Muscle layer of colon (tissue), 2 donors: ENCODE measurements at regions not wholly inside any gene's neighbourhood (a gene's known extent, or its start where the extent isn't known, plus 50 kb on each side); places are given as distances from the start of the nearest gene placed in this dataset.

Source experiments
- H3K27ac ChIP-seq: one replicate; pipeline ENCODE4 v1.7.0; 2013; ENCODE audit warnings: low read depth, mild to moderate bottlenecking, low read length, moderate library complexity
- H3K27me3 ChIP-seq, 2 donors: one replicate each; pipeline ENCODE4 v1.7.0; 2013; ENCODE audit warnings: low read length in 2 of 2, mild to moderate bottlenecking in 2 of 2; ENCODE audit not compliant: insufficient read depth in 2 of 2, control insufficient read depth in 1 of 2
- H3K36me3 ChIP-seq: one replicate; pipeline ENCODE4 v1.7.0; 2013; ENCODE audit warnings: mild to moderate bottlenecking, low read length; ENCODE audit not compliant: insufficient read depth
- H3K4me1 ChIP-seq: one replicate; pipeline ENCODE4 v1.7.0; 2013; ENCODE audit warnings: mild to moderate bottlenecking, low read length; ENCODE audit not compliant: insufficient read depth
- H3K4me3 ChIP-seq, 2 donors: one replicate each; pipeline ENCODE4 v1.7.0; 2013; ENCODE audit warnings: low read length in 2 of 2, low read depth in 1 of 2, mild to moderate bottlenecking in 1 of 2, moderate library complexity in 1 of 2
- H3K9ac ChIP-seq: one replicate; pipeline ENCODE4 v1.7.0; 2013; ENCODE audit warnings: low read length
- H3K9me3 ChIP-seq: one replicate; pipeline ENCODE4 v1.7.0; 2013; ENCODE audit warnings: mild to moderate bottlenecking, low read length
- donor health status: abdominal sarcoma.
- donor health status: Adenocarcinoma of cecum.

DNA sequence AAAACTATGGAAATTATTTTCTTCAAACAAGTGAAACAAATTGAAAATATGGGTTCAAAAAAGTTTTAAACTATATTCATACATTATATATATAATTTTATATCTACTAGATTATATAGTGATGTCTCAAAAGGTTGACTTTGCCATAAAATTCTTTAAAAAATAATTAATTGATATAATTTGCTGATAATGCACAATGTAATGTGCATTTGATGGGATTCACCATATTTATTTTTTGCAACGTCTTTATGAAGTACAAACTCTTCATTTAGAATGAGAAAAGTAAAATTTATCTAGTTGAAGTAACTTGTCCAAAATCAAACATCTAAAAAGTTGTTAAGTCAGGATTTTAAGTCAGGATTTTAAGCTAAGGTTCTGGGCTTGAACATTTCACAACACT lies 1954.5 kb upstream of the PCDH20 start:
- H3K36me3 ChIP-seq = no peaks in the 10 kb centered on the region
- no peaks in the 10 kb centered on the region for H3K27me3 ChIP-seq
- no peaks in the 10 kb centered on the region for H3K4me1 ChIP-seq
- no peak overlapping the region for H3K4me3 ChIP-seq
- no peak overlapping the region for H3K9ac ChIP-seq
- H3K27ac ChIP-seq = no peak overlapping the region
- H3K9me3 ChIP-seq = no peaks in the 10 kb centered on the region

DNA sequence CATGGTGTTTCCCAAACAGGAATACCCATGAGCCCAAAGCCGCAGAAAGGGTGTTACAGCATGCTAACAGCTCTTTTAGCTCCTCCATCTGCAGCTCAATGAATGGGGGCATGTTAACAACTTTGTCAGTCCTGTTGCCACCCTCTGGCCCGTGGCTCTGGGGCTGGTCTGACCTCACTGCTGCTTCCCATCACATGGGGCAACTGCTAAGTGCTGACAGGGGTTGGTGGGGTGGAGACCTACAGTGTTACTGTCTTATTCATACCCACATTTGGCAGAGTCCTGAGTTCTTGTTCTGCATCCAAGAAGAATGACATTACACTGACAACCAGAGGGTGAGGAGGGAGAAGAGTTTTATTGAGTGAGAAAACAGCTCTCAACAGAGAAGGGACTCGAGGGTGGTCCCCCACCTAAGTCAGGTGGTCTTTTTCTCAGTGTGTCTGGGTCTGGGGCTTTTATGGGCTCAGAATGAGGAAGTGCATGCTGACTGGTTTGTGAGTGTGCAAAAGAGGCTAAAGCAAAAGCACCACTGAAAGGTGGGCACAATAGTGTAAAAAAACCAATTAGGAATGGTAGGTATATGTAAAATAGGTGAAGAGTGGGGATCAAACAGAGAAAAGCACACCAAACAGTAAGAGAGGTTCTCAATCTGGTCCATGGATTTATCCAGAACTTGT lies 1952.0 kb upstream of the PCDH20 start:
- Histone ChIP-seq H3K27ac (no peak overlapping the region), H3K9me3 (no peaks in the 10 kb centered on the region), H3K27me3 (no peaks in the 10 kb centered on the region), H3K36me3 (no peaks in the 10 kb centered on the region), H3K4me3 (no peak overlapping the region), H3K9ac (no peak overlapping the region), H3K4me1 (no peaks in the 10 kb centered on the region)

DNA sequence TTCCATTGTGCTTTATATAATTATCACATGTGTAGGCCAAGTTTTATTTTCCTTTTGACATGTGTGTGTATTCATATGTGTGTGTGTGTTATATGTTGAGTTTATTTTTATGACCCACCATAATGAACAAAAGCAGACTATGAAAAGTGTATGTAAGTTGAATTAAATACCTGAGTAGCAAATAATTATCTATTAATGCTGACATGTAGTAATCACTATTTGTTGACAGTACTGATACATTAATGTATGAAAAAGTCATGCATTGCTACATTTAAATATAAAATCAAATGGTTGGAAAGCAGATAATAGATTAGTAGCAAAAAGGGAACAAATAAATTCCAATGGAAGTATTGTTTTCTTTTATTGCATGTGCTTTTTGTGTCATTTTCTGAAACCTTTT lies 1948.5 kb upstream of the PCDH20 start:
- H3K9ac ChIP-seq = no peak overlapping the region
- H3K4me1 ChIP-seq = no peaks in the 10 kb centered on the region
- H3K4me3 ChIP-seq = no peak overlapping the region
- no peaks in the 10 kb centered on the region for H3K36me3 ChIP-seq
- no peaks in the 10 kb centered on the region for H3K27me3 ChIP-seq
- no peaks in the 10 kb centered on the region for H3K9me3 ChIP-seq
- no peak overlapping the region for H3K27ac ChIP-seq

DNA sequence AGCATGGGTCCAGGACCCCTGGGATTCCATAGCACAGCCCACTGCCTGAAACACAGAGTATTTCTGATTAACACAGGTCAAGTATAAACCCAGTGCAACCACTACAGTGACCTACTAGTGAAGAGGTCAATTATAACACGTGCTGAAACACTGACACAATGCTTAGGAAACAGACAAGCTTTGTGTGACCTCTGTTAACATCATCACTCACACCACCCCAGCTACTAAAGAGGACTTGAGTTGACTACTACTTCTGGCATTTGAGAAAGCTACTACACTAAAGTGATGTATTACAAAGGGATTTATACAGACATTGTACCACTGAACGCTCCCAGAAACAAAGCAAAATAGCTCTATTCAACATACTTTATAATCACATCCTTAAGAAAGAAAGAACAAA lies 1935.9 kb upstream of the PCDH20 start:
- H3K36me3 ChIP-seq = no peaks in the 10 kb centered on the region
- H3K9me3 ChIP-seq = no peaks in the 10 kb centered on the region
- H3K27ac ChIP-seq = no peak overlapping the region
- H3K4me3 ChIP-seq = no peak overlapping the region
- H3K9ac ChIP-seq = no peak overlapping the region
- no peaks in the 10 kb centered on the region for H3K4me1 ChIP-seq
- no peaks in the 10 kb centered on the region for H3K27me3 ChIP-seq

DNA sequence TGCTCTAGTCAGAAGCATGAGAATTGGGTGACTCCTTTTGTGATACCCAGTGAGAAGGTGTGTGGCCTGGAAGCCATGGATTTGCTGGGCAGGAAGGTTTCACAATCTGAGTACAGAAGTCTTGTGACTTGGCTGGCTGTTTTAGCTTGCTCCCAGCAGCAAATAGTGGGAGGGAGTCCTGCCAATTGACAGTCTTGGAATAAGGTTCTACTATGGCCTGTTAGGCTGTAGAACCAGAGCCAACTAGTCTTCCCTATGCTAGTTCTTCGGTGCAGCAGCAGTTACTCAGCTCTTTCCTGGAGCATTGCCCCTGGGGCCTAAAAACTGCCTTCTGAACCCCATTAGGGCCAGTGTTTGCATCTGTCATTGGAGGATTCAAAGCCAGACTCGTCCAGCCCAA lies 1935.4 kb upstream of the PCDH20 start:
- Histone ChIP-seq H3K27me3 (no peaks in the 10 kb centered on the region), H3K9me3 (no peaks in the 10 kb centered on the region), H3K27ac (no peak overlapping the region), H3K4me3 (no peak overlapping the region), H3K9ac (no peak overlapping the region), H3K4me1 (no peaks in the 10 kb centered on the region), H3K36me3 (no peaks in the 10 kb centered on the region)

DNA sequence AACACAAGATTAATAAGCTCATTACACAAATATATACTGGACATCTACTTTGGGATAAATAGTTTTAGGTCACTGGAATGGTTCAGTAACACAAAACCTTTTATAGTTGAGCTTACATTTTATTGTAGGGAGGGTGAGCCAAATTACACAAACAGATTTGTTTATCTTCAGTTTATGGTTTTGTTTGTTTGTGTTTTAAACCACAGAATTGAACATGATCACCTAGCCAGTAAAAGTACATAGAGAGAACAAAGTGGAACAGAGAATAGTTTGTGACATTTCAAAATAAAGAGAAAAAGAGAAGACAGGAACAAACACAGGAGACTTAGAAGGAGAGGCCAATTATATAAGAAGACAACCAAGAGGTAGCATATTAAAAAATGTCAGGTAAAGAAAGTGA lies 1930.2 kb upstream of the PCDH20 start:
- Histone ChIP-seq H3K4me1 (no peaks in the 10 kb centered on the region), H3K4me3 (no peak overlapping the region), H3K9ac (no peak overlapping the region), H3K36me3 (no peaks in the 10 kb centered on the region), H3K9me3 (no peaks in the 10 kb centered on the region), H3K27me3 (no peaks in the 10 kb centered on the region), H3K27ac (no peak overlapping the region)

DNA sequence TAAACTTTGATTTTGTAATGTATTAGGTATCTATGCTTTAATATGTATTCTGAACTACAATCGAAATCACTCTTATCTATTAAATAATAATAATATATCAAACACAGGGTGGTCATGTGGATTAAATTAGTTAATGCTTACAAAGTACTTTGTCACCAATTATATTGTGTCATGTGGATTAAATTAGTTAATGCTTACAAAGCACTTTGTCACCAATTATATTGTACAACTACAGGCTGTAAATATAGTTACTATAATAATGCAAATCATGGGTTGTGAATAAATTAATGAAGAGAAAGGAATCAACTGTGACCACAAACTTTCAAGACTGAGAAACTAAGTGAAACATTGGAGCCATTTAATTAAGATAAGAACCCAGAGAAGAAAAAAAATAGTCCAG lies 1929.1 kb upstream of the PCDH20 start:
- Histone ChIP-seq H3K9me3 (no peaks in the 10 kb centered on the region), H3K4me3 (no peak overlapping the region)

DNA sequence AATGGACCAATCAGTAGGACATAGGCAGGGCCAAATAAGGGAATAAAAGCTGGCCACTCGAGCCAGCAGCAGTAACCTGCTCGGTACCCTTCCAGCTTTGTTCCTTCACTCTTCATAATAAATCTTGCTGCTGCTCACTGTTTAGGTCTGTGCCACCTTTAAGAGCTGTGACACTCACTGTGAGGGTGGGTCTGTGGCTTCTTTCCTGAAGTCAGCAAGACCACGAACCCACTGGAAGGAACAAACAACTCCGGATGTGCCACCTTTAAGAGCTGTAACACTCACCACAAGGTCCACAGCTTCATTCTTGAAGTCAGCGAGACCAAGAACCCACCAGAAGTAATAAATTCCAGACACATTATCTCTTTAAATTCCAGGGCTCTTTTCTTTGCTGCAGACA lies 1922.3 kb upstream of the PCDH20 start:
- Histone ChIP-seq H3K36me3 (no peaks in the 10 kb centered on the region), H3K4me3 (no peak overlapping the region), H3K9me3 (no peaks in the 10 kb centered on the region), H3K27ac (no peak overlapping the region), H3K9ac (no peak overlapping the region), H3K27me3 (no peaks in the 10 kb centered on the region), H3K4me1 (no peaks in the 10 kb centered on the region)

More for the DNA sequence above, 1929.1 kb upstream of the PCDH20 start:
- Histone ChIP-seq H3K27me3 (no peaks in the 10 kb centered on the region), H3K36me3 (no peaks in the 10 kb centered on the region), H3K4me1 (no peaks in the 10 kb centered on the region), H3K27ac (no peak overlapping the region), H3K9ac (no peak overlapping the region)

DNA sequence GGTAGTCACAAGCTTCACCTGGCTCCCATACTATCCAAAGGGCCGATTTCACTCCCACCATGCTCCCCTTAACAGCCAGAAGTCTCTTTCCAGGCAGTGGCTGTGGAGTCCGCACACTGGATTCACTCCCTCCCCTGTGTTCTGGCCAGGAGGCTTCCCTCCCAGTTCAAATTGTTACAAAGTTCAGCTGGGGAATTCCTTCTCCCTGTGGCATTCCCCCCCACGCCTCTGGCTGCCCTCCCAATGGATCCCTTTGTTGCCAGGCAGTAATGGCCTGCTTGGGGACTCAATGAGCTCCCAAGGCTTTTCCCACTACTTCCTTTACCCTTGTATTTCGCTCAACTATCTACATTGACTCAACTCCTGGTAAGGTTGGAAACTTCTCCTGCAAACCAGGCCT lies 1921.4 kb upstream of the PCDH20 start:
- H3K4me3 ChIP-seq = no peak overlapping the region
- H3K4me1 ChIP-seq = no peaks in the 10 kb centered on the region
- no peaks in the 10 kb centered on the region for H3K36me3 ChIP-seq

DNA sequence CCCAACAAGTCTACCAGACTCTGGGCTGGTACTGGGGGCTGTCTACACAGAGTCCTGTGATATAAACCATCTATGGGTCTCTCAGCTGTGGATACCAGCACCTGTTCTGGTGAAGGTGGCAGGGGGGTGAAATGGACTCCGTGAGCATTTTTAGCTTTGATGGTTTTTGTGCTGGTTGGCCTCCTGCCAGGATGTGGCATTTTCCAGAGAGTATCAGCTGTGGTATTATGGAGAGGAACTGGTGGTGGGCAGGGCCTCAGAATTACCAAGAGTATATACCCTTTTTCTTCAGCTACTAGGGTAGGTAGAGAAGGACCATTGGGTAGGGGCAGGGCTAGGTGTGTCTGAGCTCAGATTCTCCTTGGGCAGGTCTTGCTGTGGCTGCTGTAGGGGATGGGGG lies 1920.9 kb upstream of the PCDH20 start:
- no peaks in the 10 kb centered on the region for H3K4me1 ChIP-seq
- no peak overlapping the region for H3K27ac ChIP-seq
- no peaks in the 10 kb centered on the region for H3K27me3 ChIP-seq
- no peak overlapping the region for H3K4me3 ChIP-seq
- H3K36me3 ChIP-seq = no peaks in the 10 kb centered on the region
- no peaks in the 10 kb centered on the region for H3K9me3 ChIP-seq
- H3K9ac ChIP-seq = no peak overlapping the region

More for the DNA sequence above, 1921.4 kb upstream of the PCDH20 start:
- H3K27me3 ChIP-seq = no peaks in the 10 kb centered on the region
- no peak overlapping the region for H3K27ac ChIP-seq
- no peak overlapping the region for H3K9ac ChIP-seq
- H3K9me3 ChIP-seq = no peaks in the 10 kb centered on the region

DNA sequence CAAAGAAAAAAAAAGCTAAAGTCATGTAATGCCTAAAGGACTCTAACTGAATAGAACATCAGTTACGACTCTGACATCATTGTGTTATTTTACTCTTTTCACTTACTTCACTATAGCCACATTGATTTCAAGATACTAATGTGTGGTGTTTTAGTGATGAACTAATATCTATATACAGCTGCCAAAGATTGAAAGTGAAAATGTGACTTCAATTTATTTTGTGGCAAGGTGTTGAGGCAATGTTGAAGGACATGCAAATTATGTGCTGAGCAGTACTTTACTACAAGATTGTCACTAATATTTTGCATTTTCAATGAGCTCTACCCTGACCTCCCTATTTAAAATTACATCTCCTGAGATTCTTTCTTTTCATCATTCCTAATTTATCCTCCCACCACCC lies 1911.9 kb upstream of the PCDH20 start:
- Histone ChIP-seq H3K27ac (no peak overlapping the region), H3K4me3 (no peak overlapping the region), H3K36me3 (no peaks in the 10 kb centered on the region), H3K9me3 (no peaks in the 10 kb centered on the region), H3K9ac (no peak overlapping the region), H3K4me1 (no peaks in the 10 kb centered on the region), H3K27me3 (no peaks in the 10 kb centered on the region)

DNA sequence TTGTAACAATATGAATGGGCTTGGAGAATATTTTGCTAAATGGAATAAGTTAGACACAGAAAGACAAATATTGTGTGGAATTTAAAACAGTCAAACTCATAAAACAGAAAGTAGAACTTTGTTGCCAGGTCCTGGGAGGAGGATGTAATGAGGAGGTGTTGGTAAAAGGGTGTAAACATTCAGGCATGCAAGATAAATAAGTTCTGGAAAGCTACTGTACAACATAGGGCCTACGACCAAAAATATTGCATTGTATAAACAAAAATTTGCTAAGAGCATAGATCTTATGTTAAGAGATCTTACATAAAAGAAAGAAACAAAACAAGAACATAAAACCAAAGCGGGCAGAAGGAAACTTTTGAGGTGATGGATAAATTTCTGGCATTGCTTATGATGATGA lies 1907.8 kb upstream of the PCDH20 start:
- Histone ChIP-seq H3K27me3 (no peaks in the 10 kb centered on the region), H3K9ac (no peak overlapping the region), H3K4me1 (no peaks in the 10 kb centered on the region), H3K36me3 (no peaks in the 10 kb centered on the region), H3K9me3 (no peaks in the 10 kb centered on the region), H3K27ac (no peak overlapping the region), H3K4me3 (no peak overlapping the region)
